GM12873 (cell line): ENCODE measurements at regions not wholly inside any gene's neighbourhood (a gene's known extent, or its start where the extent isn't known, plus 50 kb on each side); places are given as distances from the start of the nearest gene placed in this dataset.

Source experiments
- CTCF ChIP-seq: IDR thresholded peaks from 2 replicates; pipeline ENCODE4 v1.5.1; 2012; ENCODE audit warnings: low read depth, mild to moderate bottlenecking, moderate library complexity, low read length, control low read depth; ENCODE audit not compliant: insufficient read depth; ENCODE audit errors: missing control alignments

DNA sequence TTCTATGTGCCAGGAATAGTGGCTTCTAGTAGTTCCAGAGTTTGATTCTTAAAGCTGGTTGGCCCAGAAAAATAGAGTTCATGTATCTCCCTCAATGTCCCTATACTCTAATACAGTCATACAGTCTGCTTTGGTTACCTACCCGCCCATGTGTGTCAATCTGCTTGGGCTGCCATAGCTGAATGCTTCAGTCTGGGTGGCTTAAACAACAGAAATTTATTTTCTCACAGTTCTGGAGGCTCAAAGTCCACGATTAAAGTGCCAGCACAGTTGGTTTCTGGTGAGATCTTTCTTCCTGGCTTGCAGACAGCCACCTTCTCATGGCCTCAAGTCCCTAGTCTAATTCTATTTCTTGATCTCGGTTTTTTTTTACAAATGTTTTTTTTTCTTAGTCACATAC, 1739.0 kb downstream of the MAT2B start:
- no peak for TF ChIP-seq CTCF

DNA sequence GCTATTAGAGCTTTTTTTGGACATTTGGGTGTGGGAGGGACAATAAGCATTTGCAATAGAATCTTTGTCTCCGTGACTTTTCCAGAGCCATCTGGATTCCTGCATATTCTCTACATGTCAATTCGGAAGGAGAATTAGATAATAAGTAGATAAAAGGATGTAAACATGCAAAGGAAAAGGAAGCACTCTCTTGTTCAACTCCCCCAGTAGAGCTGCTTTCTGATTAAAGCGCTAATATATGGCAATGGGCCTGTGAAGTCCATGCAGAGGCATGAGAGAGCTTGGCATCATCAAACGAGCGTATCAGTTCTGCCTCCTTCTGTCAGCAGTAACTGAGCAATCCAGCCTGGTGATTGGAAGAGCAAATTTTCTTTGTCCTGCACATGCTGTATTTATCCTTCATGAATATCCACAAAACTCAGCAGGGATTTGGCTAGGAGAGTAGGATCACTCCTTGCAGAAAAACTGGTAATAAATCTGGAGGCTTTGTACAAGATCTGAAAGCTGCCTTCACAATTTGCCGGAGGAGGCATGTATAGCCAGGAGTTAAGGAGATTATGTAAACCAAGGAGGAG, 1752.9 kb downstream of the MAT2B start:
- no peak for TF ChIP-seq CTCF

DNA sequence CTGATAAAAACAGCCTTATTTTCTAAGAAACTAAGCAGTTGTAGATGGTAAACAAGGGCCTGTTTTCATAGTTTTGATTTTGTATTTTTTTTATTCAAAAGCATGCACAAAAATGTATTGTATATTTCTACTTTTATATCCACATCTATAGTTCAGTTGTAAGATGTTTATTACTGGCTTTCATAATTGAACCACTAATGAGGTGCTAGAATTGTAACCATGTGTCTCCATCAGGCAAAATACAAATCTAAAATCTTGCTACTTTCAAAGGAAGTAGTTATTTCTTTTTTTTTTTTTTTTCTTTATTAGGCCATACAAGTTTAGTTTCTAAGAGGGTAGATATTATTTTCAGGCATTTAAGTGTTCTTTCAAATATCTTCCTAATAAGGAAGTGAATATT, 1755.0 kb downstream of the MAT2B start:
- TF ChIP-seq CTCF, result no peak

DNA sequence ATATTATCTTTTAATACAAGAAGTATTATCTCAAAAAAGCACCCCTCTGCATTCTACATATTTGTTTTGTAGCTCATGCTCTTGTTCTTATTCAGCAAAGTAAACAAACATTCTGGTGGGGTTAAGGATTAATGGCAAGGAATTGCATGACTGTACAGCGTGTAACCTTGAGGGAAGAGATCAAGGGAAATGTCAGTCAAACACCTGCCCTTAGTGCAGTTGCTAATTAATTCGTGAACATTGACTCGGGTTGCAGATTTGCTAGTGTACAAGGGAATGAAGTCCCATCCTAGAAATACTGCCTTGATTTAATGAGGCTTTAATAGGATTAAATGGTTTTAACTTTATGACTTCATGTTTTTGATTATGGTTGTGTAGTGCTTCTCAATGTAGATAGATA, 1758.1 kb downstream of the MAT2B start:
- no peak for TF ChIP-seq CTCF

DNA sequence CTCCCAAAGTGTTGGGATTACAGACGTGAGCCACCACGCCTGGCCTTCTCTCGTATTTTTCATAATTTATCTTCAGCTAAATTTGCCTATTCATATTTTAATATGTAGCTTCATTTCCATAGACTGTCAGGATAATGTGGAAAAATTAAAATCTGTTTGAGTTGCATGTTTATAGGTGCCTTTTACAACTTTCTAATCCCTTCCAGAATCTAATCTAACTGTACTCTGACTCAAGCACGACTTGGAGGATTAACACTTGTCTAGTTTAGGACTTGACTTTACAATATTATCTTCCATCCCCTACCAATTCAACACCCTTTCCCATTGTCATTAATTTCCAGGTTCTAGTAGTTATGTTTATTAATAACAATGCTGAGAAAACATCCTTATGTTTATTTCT, 1761.5 kb downstream of the MAT2B start:
- TF ChIP-seq CTCF, result no peak

- no peak for TF ChIP-seq CTCF
These were observed 1767.0 kb downstream of the MAT2B start for GRCh38 chr5:165272436-165272835.

- TF ChIP-seq CTCF, result no peak
These were observed 1772.2 kb downstream of the MAT2B start for GRCh38 chr5:165277661-165278060.
